ENCODE measurements at regions not wholly inside any gene's neighbourhood (a gene's known extent, or its start where the extent isn't known, plus 50 kb on each side); places are given as distances from the start of the nearest gene placed in this dataset.

DNA sequence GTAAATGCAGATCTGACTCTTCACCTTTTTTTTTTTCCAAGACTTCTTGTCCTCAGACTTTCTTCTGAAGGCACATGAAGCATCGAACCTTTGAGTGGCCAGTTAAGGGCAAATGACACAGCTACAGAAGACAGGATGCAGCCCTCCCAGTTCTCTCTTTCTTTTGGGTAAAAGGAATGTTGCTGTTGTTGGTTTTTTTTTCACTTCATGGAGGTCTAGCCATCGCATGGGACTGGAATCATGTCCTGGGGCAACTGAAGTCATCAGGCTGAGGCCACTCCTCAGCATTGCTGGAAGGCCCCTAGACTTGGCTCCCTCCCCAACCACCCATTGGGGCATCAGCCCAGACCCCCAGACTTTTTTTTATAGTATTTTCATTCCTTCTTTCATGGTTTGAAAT lies 896.5 kb downstream of the SORCS1 start:
- no peak for TF ChIP-seq BHLHE40 (IDR thresholded peaks at IDR 0.05; ENCODE audit: borderline replicate concordance)
- TF ChIP-seq L3MBTL2 (conservative IDR thresholded peaks at IDR 0.05), result no peak
- TF ChIP-seq TARDBP (IDR thresholded peaks at IDR 0.05), result no peak
- TF ChIP-seq ELF4 (IDR thresholded peaks at IDR 0.05), result no peak
- TF ChIP-seq SUZ12 (IDR thresholded peaks at IDR 0.05), result no peak
- no peak for TF ChIP-seq CTBP1 (IDR thresholded peaks at IDR 0.05; ENCODE audit: borderline replicate concordance)
- TF ChIP-seq FOXK2 (IDR thresholded peaks at IDR 0.05), result no peak
- no peak for TF ChIP-seq SP1 (IDR thresholded peaks at IDR 0.05)
- TF ChIP-seq ARNT (IDR thresholded peaks at IDR 0.05), result no peak

All from HEK293T (cell line).